HG03521 (cell line): ENCODE measurements at regions not wholly inside any gene's neighbourhood (a gene's known extent, or its start where the extent isn't known, plus 50 kb on each side); places are given as distances from the start of the nearest gene placed in this dataset.

Experiments
- ATAC-seq: cut with Tn5 transposase; IDR thresholded peaks from one replicate; pipeline ENCODE4 v1.9.1; 2021; ENCODE audit warnings: mild to moderate bottlenecking, moderate library complexity; ENCODE audit not compliant: unreplicated experiment

GRCh38 chr13:111472559-111473460 lies 152.4 kb downstream of the TEX29 start:
- no peak for ATAC-seq

- ATAC-seq: no peak
Observed at GRCh38 chr13:111474136-111475002, 153.9 kb downstream of the TEX29 start.

GRCh38 chr13:111475488-111475887 lies 155.0 kb downstream of the TEX29 start:
- no peak for ATAC-seq

- no peak for ATAC-seq
Observed at GRCh38 chr13:111476197-111476596, 155.8 kb downstream of the TEX29 start.

GRCh38 chr13:111479412-111479811 lies 159.0 kb downstream of the TEX29 start:
- no peak for ATAC-seq

GRCh38 chr13:111480503-111480902 lies 160.1 kb downstream of the TEX29 start:
- no peak for ATAC-seq

GRCh38 chr13:111480976-111481375 lies 160.5 kb downstream of the TEX29 start:
- no peak for ATAC-seq

- ATAC-seq: no peak
Observed at GRCh38 chr13:111482126-111482525, 161.7 kb downstream of the TEX29 start.

GRCh38 chr13:111482806-111483620 lies 162.6 kb downstream of the TEX29 start:
- no peak for ATAC-seq

GRCh38 chr13:111483621-111483987 lies 163.2 kb downstream of the TEX29 start:
- ATAC-seq: no peak

- ATAC-seq: no peak
Observed at GRCh38 chr13:111484141-111484925, 163.9 kb downstream of the TEX29 start.

- ATAC-seq: no peak
Observed at GRCh38 chr13:111484959-111485358, 164.5 kb downstream of the TEX29 start.

GRCh38 chr13:111485491-111486250 lies 165.2 kb downstream of the TEX29 start:
- ATAC-seq: no peak

- no peak for ATAC-seq
Observed at GRCh38 chr13:111486331-111486730, 165.9 kb downstream of the TEX29 start.

GRCh38 chr13:111486801-111487200 lies 166.4 kb downstream of the TEX29 start:
- ATAC-seq: no peak

GRCh38 chr13:111488486-111489132 lies 168.2 kb downstream of the TEX29 start:
- no peak for ATAC-seq

- ATAC-seq: no peak
Observed at GRCh38 chr13:111489301-111489700, 168.9 kb downstream of the TEX29 start.

GRCh38 chr13:111490611-111491010 lies 170.2 kb downstream of the TEX29 start:
- no peak for ATAC-seq

GRCh38 chr13:111491021-111491420 lies 170.6 kb downstream of the TEX29 start:
- no peak for ATAC-seq
